ENCODE measurements at regions not wholly inside any gene's neighbourhood (a gene's known extent, or its start where the extent isn't known, plus 50 kb on each side); places are given as distances from the start of the nearest gene placed in this dataset.

DNA sequence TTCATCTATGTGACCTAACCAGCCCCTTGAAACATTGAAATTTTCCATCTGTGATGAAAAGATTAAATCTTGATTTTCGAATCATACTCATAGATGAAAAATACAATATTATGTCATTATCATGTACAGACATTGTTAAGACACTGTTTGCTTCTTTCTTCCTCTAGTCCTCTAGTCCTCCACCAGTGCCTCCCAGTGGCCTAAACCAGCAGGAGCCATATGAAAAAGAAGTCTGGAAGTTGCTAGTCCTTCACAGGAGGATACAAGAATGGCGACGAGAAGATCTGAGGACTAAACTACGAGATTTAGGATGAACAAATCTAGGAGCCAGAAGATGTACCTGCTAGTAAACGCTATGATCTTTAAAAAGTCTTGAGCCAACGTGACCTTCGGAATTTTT, 134.1 kb downstream of the SLC17A6 start:
- H3K36me3 ChIP-seq: no peaks in the 10 kb centered on the region
- DNase-seq: no peak
- H3K9me3 ChIP-seq: no peaks in the 10 kb centered on the region
- no peak for ATAC-seq
- H3K4me3 ChIP-seq: no peak overlapping the region
- no peak overlapping the region for H3K27ac ChIP-seq
- H3K4me1 ChIP-seq: no peaks in the 10 kb centered on the region
- TF ChIP-seq CTCF (IDR thresholded peaks at IDR 0.05): no peak
- no peaks in the 10 kb centered on the region for H3K27me3 ChIP-seq
- intact Hi-C loops (cut with DNase I): no loop called here

- TF ChIP-seq CTCF (IDR thresholded peaks at IDR 0.05): no peak
- DNase-seq (no peak), ATAC-seq (no peak)
Measured at GRCh38 chr11:22471385-22471784, 133.2 kb downstream of the SLC17A6 start.

DNA sequence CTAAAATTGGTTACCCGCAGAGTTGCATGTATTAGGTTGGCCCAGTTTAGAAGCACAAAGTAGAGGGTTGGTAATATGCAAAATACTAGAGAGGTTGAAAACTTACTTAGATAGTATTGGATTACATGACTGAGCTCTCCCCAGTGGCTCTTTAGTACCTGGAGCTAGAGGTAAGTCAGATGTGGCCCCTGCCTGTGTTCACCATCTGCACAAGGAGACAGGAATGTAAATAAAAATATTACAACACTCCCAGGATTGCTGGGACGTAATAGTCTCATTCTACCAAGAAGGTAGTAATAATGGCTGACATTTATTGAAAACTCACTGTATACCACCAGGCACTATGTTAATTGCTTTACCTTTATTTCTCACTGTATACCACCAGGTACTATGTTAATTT, 129.6 kb downstream of the SLC17A6 start:
- intact Hi-C loops (cut with DNase I): no loop called here
- no peak overlapping the region for H3K4me3 ChIP-seq
- no peak for DNase-seq
- no peak for TF ChIP-seq CTCF (IDR thresholded peaks at IDR 0.05)
- ATAC-seq: no peak
- no peaks in the 10 kb centered on the region for H3K36me3 ChIP-seq
- H3K27me3 ChIP-seq: no peaks in the 10 kb centered on the region
- no peak overlapping the region for H3K27ac ChIP-seq
- H3K9me3 ChIP-seq: no peaks in the 10 kb centered on the region
- no peaks in the 10 kb centered on the region for H3K4me1 ChIP-seq

More at GRCh38 chr11:22471385-22471784, 133.2 kb downstream of the SLC17A6 start:
- Histone ChIP-seq H3K4me1 (no peaks in the 10 kb centered on the region), H3K4me3 (no peak overlapping the region), H3K27me3 (no peaks in the 10 kb centered on the region), H3K27ac (no peak overlapping the region), H3K36me3 (no peaks in the 10 kb centered on the region), H3K9me3 (no peaks in the 10 kb centered on the region)
- intact Hi-C loops (cut with DNase I): no loop called here

GRCh38 chr11:22467248-22467647, 129.1 kb downstream of the SLC17A6 start:
- ATAC-seq (no peak), DNase-seq (no peak)
- no peaks in the 10 kb centered on the region for H3K27me3 ChIP-seq
- H3K9me3 ChIP-seq: no peaks in the 10 kb centered on the region
- H3K4me1 ChIP-seq: no peaks in the 10 kb centered on the region
- no peak overlapping the region for H3K27ac ChIP-seq
- no peak overlapping the region for H3K4me3 ChIP-seq
- no peak for TF ChIP-seq CTCF (IDR thresholded peaks at IDR 0.05)
- H3K36me3 ChIP-seq: no peaks in the 10 kb centered on the region
- intact Hi-C loops (cut with DNase I): no loop called here

DNA sequence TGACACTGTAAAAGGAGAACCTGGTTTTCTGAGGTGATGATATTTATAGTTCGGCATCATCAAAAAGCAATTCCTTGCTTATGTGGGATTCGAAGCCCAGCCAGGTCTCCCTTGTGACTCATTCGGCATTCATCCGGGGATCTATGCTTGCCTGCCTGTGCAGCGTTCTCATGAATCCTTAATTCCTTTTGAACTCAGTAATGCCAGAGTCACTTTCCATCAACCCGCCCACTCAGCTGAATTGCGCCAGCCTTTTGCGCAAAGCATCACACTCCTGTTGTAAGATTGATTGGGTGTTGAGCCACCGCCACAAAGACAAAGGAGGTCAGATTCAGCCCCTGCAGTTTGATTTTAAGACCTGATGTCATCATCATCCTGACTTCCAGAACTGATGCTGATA, 128.6 kb downstream of the SLC17A6 start:
- H3K4me3 ChIP-seq: no peak overlapping the region
- H3K36me3 ChIP-seq: no peaks in the 10 kb centered on the region
- H3K9me3 ChIP-seq: no peaks in the 10 kb centered on the region
- no peaks in the 10 kb centered on the region for H3K27me3 ChIP-seq
- no peak overlapping the region for H3K27ac ChIP-seq
- no peak for TF ChIP-seq CTCF (IDR thresholded peaks at IDR 0.05)
- DNase-seq (no peak), ATAC-seq (no peak)
- H3K4me1 ChIP-seq: no peaks in the 10 kb centered on the region
- intact Hi-C loops (cut with DNase I): no loop called here
